ENCODE measurements at regions not wholly inside any gene's neighbourhood (a gene's known extent, or its start where the extent isn't known, plus 50 kb on each side); places are given as distances from the start of the nearest gene placed in this dataset.

DNA sequence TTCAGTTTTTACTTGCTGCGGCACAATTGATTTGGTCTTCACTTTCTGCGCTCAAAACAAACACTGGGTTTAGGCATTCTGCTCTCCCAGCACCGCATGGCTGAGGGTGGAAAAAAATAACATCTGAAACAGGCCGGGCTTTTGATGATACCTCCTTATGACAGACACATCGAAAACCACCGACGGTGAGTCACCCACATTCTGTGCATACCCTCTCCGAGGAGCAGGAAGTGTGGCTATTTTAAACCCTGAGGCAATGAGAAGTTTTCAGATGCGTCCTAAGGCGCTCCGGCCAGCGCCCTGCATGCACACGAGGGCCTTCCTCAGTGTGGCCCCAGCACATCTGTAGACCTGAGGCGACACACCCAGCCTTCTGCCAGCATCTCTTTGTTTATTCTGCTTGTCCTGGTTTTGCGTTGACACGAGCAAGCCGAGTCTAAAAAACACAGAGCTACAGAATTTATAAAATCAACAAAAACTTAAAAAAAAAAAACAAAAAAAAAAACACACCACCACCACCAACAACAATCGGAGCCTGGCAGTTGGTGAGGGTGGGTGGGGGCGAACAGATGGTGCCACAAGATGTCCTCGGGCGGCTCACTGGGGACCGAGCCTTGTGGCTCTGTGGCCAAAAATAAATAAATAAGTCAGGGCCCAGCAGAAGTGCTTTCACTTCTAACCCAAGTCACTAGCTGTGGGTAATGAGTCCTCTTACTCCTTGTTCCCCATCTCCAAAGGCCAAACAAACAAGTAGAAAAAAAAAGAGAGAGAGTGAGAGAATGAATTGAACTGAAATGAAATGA lies 162.6 kb upstream of the IRF2BP2 start (continued):
- TF ChIP-seq, protein P1, sequence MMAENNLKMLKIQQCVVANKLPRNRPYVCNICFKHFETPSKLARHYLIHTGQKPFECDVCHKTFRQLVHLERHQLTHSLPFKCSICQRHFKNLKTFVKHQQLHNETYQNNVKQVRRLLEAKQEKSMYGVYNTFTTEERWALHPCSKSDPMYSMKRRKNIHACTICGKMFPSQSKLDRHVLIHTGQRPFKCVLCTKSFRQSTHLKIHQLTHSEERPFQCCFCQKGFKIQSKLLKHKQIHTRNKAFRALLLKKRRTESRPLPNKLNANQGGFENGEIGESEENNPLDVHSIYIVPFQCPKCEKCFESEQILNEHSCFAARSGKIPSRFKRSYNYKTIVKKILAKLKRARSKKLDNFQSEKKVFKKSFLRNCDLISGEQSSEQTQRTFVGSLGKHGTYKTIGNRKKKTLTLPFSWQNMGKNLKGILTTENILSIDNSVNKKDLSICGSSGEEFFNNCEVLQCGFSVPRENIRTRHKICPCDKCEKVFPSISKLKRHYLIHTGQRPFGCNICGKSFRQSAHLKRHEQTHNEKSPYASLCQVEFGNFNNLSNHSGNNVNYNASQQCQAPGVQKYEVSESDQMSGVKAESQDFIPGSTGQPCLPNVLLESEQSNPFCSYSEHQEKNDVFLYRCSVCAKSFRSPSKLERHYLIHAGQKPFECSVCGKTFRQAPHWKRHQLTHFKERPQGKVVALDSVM (CRISPR knock-in tag; IDR thresholded peaks at IDR 0.05), result no peak
- TF ChIP-seq ATF7-NPFF (CRISPR knock-in tag; IDR thresholded peaks at IDR 0.05; ENCODE audit: low read depth), result no peak
- no peak for TF ChIP-seq MAZ (IDR thresholded peaks at IDR 0.05; ENCODE audit: borderline replicate concordance, low read depth, low read length)
- no peak for TF ChIP-seq MAZ (CRISPR knock-in tag; IDR thresholded peaks at IDR 0.05; ENCODE audit: low read depth)
- no peak for TF ChIP-seq U2AF2 (IDR thresholded peaks at IDR 0.05; ENCODE audit: low read depth, low read length)
- TF ChIP-seq ADNP (CRISPR knock-in tag; IDR thresholded peaks at IDR 0.05), result no peak
- no peak for TF ChIP-seq TOE1 (CRISPR knock-in tag; IDR thresholded peaks at IDR 0.05)
- TF ChIP-seq SOX13 (IDR thresholded peaks at IDR 0.05), result no peak
- TF ChIP-seq SOX13 (CRISPR knock-in tag; conservative IDR thresholded peaks at IDR 0.05 in 1 of 2, IDR thresholded peaks at IDR 0.05 in 1 of 2), result peak in 1 of 2 experiments; percentile 71; a peak in 2 of 4 replicates
- no peak for TF ChIP-seq ZNF850 (CRISPR knock-in tag; conservative IDR thresholded peaks at IDR 0.05)
- no peak for TF ChIP-seq ZSCAN25 (CRISPR knock-in tag; IDR thresholded peaks at IDR 0.05)
- TF ChIP-seq, protein P2, sequence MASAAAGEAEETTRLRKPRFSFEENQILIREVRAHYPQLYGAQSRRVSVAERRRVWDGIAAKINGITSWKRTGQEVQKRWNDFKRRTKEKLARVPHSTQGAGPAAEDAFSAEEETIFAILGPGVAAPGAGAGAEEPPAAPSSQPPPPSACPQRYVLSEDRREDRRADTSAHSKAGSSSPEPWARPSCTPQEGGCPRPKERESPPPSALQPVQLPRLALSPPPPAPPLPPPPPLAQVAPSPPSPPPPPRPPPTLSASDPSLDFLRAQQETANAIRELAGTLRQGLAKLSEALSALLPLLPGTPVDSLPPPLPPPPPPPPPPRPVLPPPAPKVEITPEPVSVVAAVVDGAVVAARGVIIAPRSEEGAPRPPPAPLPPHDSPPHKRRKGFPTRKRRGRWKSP (CRISPR knock-in tag; IDR thresholded peaks at IDR 0.05), result peak; percentile 62
- peak; percentile 38; the same call in 1 of the 2 replicates for TF ChIP-seq MAFF (IDR thresholded peaks at IDR 0.05; ENCODE audit: low read depth, low read length)
- no peak for TF ChIP-seq ZBTB14 (CRISPR knock-in tag; IDR thresholded peaks at IDR 0.05)
- TF ChIP-seq CCDC6 (CRISPR knock-in tag; IDR thresholded peaks at IDR 0.05), result no peak
- 0 out of 2 replicates have a peak, but pooled peaks have one; percentile 41 for TF ChIP-seq ZFP1 (CRISPR knock-in tag; IDR thresholded peaks at IDR 0.05)
- TF ChIP-seq ZNF430 (CRISPR knock-in tag; IDR thresholded peaks at IDR 0.05), result 0 out of 2 replicates have a peak, but pooled peaks have one; percentile 56
- TF ChIP-seq PCBP2 (optimal IDR thresholded peaks at IDR 0.05; ENCODE audit: low read depth, low read length, poor library complexity, severe bottlenecking), result no peak
- TF ChIP-seq, protein P3, sequence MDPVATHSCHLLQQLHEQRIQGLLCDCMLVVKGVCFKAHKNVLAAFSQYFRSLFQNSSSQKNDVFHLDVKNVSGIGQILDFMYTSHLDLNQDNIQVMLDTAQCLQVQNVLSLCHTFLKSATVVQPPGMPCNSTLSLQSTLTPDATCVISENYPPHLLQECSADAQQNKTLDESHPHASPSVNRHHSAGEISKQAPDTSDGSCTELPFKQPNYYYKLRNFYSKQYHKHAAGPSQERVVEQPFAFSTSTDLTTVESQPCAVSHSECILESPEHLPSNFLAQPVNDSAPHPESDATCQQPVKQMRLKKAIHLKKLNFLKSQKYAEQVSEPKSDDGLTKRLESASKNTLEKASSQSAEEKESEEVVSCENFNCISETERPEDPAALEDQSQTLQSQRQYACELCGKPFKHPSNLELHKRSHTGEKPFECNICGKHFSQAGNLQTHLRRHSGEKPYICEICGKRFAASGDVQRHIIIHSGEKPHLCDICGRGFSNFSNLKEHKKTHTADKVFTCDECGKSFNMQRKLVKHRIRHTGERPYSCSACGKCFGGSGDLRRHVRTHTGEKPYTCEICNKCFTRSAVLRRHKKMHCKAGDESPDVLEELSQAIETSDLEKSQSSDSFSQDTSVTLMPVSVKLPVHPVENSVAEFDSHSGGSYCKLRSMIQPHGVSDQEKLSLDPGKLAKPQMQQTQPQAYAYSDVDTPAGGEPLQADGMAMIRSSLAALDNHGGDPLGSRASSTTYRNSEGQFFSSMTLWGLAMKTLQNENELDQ (CRISPR knock-in tag; IDR thresholded peaks at IDR 0.05; ENCODE audit: borderline replicate concordance), result no peak
- TF ChIP-seq MIER2 (CRISPR knock-in tag; IDR thresholded peaks at IDR 0.05), result 0 out of 2 replicates have a peak, but pooled peaks have one; percentile 39
- no peak for TF ChIP-seq AGO2 (optimal IDR thresholded peaks at IDR 0.05; ENCODE audit: low read depth, low read length)
